GM19240 (cell line): ENCODE measurements at regions not wholly inside any gene's neighbourhood (a gene's known extent, or its start where the extent isn't known, plus 50 kb on each side); places are given as distances from the start of the nearest gene placed in this dataset.

ENCODE experiments used
- DNase-seq: peaks from one replicate; pipeline ENCODE4 v3.0.0; 2011; ENCODE audit warnings: low spot score; ENCODE audit not compliant: insufficient read length

- DNase-seq, result no peak
These were observed 281.7 kb upstream of the CD180 start for GRCh38 chr5:67478337-67478736.

DNA sequence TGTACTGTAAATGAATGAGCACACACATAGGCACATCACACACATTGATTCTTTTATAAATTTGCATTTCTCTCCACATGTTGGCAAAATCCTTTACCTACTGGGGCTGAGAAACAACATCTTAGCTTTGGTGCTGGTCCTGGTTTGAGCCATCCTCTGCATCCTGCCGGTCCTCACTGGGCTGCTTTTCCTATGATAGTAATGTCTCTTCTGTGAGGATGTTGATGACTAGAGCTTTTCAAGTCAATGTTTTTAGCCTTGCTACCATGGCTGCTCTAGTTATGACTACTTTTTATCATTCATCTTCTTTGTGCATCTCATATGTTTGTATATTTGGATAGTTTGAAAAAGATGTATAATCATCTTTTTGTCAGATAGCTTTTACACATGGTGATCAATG, 280.4 kb upstream of the CD180 start:
- no peak for DNase-seq

GRCh38 chr5:67476531-67476930, 279.9 kb upstream of the CD180 start:
- no peak for DNase-seq

- no peak for DNase-seq
These were observed 278.9 kb upstream of the CD180 start for GRCh38 chr5:67475489-67475888.

GRCh38 chr5:67474597-67475238, 278.1 kb upstream of the CD180 start:
- no peak for DNase-seq

- no peak for DNase-seq
These were observed 270.5 kb upstream of the CD180 start for GRCh38 chr5:67467110-67467509.

DNA sequence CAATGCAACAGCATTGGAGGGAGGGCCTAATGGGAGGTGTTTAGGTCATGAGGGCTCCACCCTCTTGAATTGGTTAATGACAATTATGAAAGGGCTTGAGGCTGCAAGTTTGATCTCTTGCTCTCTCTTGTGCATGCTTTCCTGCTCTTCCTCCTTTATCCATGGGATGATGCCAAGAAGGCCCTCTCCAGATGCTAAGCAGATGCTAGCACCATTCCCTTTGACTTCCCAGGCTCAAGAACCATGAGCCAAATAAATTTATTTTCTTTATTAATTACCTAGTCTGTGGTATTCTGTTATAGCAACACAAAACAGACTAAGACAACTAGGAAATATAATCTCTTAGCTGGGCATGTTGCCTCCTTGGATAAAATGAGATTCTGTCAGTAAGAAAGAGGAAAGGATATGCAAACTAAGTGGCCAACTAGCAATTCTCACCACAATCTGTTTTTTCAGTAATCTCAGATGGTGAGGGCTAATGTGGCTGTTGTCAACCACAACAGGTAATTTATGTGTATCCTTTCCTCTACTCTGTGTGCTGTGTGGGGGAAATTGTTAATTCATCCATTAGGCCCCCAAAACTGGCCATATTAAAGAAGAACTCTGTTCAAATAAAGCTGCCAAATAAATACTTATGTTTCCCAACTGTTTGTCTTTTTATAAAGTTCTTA, 269.1 kb upstream of the CD180 start:
- no peak for DNase-seq

GRCh38 chr5:67462147-67462546, 265.5 kb upstream of the CD180 start:
- DNase-seq, result no peak

DNA sequence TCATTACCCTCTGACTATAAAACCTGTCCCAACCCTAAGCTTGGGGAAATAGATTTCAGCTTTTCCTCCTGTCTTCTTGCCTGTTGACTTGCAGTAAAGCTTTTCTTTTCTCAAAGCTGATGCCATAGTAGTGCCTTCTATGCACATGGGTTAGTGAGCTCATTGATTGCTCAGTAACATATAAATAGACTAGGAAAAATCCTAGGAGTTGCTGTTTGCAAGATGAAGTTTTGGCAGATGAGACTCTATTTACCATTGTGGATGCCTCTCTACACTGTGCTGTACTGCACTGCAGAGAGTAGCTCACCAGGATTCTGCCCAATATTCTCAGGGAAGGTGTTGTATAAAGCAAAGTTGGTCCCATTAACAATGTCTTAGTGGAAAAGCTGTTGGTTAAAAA, 262.7 kb upstream of the CD180 start:
- DNase-seq, result no peak

DNA sequence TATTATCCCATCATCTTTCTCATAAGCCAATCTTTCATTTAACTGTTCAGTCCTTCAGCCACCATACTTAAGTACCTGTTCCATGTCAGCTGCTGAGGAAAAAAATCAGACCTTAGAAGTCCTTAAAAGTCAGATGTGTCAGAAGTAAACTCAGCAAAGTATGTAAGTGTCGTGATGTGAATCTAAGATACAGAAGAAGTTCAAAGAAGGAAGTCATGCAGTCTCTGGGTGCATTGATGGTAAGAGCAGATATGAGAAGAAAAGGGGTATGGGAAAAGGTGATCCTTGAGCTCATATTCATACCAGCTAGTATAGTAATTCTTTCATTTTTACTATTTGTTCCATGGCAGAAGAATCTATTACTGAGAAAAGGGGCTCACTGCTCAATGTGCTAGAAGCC, 259.4 kb upstream of the CD180 start:
- no peak for DNase-seq

GRCh38 chr5:67454957-67455561, 258.5 kb upstream of the CD180 start:
- no peak for DNase-seq

- DNase-seq, result no peak
These were observed 256.7 kb upstream of the CD180 start for GRCh38 chr5:67453111-67453905.

GRCh38 chr5:67451640-67452279, 255.2 kb upstream of the CD180 start:
- DNase-seq, result no peak

GRCh38 chr5:67447732-67448131, 251.1 kb upstream of the CD180 start:
- DNase-seq, result no peak

DNA sequence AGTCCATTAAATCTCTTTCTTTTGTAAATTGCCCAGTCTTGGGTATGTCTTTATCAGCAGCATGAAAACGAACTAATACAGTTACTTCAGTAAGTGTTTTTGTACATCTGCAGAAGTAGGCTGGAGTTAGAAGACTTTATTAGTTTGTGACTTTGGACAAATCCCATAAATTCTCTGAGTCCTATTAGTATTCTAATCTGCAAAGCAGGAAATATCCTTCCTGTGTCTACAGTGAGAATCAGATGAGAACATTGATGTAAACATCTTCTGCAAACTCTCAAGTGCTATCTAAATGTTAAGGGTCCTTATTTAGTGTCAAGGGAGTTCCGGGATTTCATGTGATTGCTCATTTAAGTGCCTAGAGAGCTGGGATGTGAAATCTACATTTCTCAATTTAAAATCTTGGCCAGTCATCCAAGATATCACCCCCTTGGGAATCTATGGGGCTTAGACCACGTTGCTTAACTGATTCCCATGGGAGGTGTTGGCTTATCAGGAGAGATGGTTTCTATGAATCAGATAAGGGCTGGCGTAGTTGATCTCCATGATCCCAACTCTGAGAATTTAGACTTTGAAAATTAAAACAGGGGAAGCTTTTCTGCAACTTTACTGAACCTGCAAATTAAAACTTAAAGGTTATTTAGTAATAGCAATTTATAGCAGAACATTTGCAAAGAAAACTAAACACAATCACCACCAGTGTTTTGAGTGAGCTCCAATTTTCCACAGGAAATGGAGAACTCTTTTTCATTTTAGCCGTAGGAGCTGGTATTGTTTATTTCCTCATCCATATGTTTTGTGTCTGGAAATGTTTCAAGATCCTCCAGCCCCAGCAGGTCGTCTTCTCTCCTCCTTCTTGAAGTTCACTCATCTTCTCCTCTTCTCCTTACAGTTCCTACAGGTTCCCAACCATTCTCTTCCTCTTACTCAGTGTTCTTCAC, 241.6 kb upstream of the CD180 start:
- DNase-seq, result no peak

DNA sequence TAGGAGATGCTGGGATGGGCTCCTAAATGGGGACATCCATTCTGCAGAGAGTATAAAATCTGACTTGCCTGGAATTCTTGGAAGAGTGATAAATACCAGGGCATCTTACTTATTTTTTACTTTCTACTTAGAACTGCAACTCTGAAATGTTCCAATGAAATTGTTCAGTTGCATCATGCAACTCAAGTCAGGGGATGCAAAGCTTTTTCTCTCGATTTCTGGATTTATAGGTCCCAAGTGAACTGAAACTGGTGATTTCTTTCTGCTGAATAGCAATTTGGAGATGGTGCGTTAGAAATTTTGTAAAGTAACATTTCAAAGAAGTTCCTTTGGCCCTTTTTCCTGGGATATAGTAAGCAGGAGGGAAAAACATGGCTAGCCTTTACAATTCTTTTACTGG, 238.4 kb upstream of the CD180 start:
- DNase-seq, result no peak

- DNase-seq, result no peak
These were observed 237.9 kb upstream of the CD180 start for GRCh38 chr5:67434466-67434865.

GRCh38 chr5:67432606-67433005, 236.0 kb upstream of the CD180 start:
- DNase-seq, result no peak

DNA sequence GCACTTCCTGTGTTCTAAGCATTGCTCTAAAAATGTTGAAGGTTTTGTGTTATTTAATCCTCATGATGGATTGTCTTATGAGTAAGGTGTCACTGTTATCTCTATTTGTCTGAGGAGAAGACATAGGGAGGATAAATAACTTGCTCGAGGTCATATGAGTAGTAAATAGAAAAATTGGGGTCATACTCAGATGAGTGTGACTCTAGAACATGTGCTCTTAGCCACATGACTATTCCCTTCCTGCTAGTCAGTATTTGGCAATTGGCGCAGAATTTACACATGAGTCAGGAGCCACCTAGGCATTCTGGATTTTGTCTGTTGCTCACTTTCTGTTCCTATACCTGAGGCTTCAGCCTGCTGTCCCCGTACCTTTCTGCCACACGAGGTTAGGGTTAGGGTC, 234.6 kb upstream of the CD180 start:
- DNase-seq, result no peak

DNA sequence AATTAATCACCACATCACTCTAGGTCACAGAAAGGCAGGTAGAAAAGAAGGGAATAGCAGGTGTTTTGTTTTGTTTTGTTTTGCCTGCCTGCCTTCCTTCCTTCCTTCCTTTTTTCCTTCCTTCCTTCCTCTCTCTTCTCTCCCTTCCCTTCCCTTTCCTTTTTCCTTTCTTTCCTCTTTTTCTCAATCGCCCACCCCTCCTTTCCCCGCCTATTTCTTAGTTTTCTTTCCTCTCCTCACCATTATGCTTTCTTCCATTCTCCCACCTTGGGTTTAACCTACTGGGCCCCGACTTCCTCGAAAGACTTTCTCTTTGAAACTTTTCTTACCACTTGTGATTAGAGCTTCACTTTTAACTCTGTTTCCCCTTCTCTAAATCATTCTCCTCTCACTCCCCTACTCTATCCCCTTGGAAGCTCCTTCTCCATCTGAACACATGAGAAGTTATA, 231.3 kb upstream of the CD180 start:
- no peak for DNase-seq
